ENCODE measurements at regions not wholly inside any gene's neighbourhood (a gene's known extent, or its start where the extent isn't known, plus 50 kb on each side); places are given as distances from the start of the nearest gene placed in this dataset.
A peak's percentile ranks its signal among the peaks of the same experiment; 100 is the strongest.

- no peaks in the 10 kb centered on the region for H3K27me3 ChIP-seq (replicated peaks; ENCODE audit: insufficient read depth)
- H3K9me3 ChIP-seq: no peaks in the 10 kb centered on the region
- TF ChIP-seq POLR2AphosphoS5 (IDR thresholded peaks at IDR 0.05) (no peak), POLR2A (IDR thresholded peaks at IDR 0.05) (no peak)
- TF ChIP-seq, protein P1, sequence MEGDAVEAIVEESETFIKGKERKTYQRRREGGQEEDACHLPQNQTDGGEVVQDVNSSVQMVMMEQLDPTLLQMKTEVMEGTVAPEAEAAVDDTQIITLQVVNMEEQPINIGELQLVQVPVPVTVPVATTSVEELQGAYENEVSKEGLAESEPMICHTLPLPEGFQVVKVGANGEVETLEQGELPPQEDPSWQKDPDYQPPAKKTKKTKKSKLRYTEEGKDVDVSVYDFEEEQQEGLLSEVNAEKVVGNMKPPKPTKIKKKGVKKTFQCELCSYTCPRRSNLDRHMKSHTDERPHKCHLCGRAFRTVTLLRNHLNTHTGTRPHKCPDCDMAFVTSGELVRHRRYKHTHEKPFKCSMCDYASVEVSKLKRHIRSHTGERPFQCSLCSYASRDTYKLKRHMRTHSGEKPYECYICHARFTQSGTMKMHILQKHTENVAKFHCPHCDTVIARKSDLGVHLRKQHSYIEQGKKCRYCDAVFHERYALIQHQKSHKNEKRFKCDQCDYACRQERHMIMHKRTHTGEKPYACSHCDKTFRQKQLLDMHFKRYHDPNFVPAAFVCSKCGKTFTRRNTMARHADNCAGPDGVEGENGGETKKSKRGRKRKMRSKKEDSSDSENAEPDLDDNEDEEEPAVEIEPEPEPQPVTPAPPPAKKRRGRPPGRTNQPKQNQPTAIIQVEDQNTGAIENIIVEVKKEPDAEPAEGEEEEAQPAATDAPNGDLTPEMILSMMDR (IDR thresholded peaks at IDR 0.05): no peak
- WGBS: 83% methylated on average over 1 of the region's 1 CpG
- no peak for DNase-seq (ENCODE audit: low spot score)
- H3K4me1 ChIP-seq (replicated peaks): no peaks in the 10 kb centered on the region
- no peak overlapping the region for H3K4me3 ChIP-seq
- no peak overlapping the region for H3K27ac ChIP-seq
- H3K36me3 ChIP-seq: no peaks in the 10 kb centered on the region
- intact Hi-C loops (cut with DNase I): no loop called here
These were observed 1239.3 kb downstream of the TYW1 start for GRCh38 chr7:68235937-68236336.

GRCh38 chr7:68238204-68238805 lies 1241.7 kb downstream of the TYW1 start:
- no peaks in the 10 kb centered on the region for H3K36me3 ChIP-seq
- H3K27me3 ChIP-seq (replicated peaks; ENCODE audit: insufficient read depth): no peaks in the 10 kb centered on the region
- no peak for DNase-seq (ENCODE audit: low spot score)
- H3K27ac ChIP-seq: no peak overlapping the region
- 65% methylated on average over 4 of the region's 4 CpGs for WGBS
- intact Hi-C loops (cut with DNase I): no loop called here
- peak; percentile 20 for TF ChIP-seq POLR2AphosphoS5 (IDR thresholded peaks at IDR 0.05)
- TF ChIP-seq, protein P1 (IDR thresholded peaks at IDR 0.05): no peak
- H3K9me3 ChIP-seq: no peaks in the 10 kb centered on the region
- no peak overlapping the region for H3K4me3 ChIP-seq
- H3K4me1 ChIP-seq (replicated peaks): no peaks in the 10 kb centered on the region

DNA sequence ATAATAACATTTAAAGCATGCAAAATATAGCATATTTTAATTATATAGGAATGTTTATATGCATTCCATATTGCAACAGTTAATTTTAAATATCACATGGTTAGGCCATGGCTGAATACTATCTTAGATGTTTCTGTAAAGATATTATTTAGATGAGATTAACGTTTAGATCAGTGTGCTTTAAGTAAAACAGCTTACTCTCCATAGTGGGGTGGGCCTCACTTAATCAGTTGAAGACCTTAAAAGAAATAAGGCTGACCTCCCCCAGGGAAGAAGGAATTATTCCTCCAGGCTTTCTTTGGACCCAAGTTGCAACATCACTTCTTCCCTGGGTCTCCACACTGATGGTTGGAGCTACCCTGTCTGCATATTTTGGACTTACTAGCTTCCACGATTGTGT lies 1246.5 kb downstream of the TYW1 start:
- 97% methylated on average over 2 of the region's 2 CpGs for WGBS
- H3K36me3 ChIP-seq: no peaks in the 10 kb centered on the region
- no peak for DNase-seq (ENCODE audit: low spot score)
- no peak overlapping the region for H3K4me3 ChIP-seq
- TF ChIP-seq, protein P1 (IDR thresholded peaks at IDR 0.05): no peak
- no peak for TF ChIP-seq POLR2AphosphoS5 (IDR thresholded peaks at IDR 0.05)
- no peak for TF ChIP-seq POLR2A (IDR thresholded peaks at IDR 0.05)
- H3K27ac ChIP-seq: no peak overlapping the region
- intact Hi-C loops (cut with DNase I): no loop called here
- H3K27me3 ChIP-seq (replicated peaks; ENCODE audit: insufficient read depth): no peaks in the 10 kb centered on the region
- no peaks in the 10 kb centered on the region for H3K9me3 ChIP-seq
- H3K4me1 ChIP-seq (replicated peaks): no peaks in the 10 kb centered on the region

- DNase-seq (ENCODE audit: low spot score): no peak
These were observed 1247.8 kb downstream of the TYW1 start for GRCh38 chr7:68244389-68244788.

DNA sequence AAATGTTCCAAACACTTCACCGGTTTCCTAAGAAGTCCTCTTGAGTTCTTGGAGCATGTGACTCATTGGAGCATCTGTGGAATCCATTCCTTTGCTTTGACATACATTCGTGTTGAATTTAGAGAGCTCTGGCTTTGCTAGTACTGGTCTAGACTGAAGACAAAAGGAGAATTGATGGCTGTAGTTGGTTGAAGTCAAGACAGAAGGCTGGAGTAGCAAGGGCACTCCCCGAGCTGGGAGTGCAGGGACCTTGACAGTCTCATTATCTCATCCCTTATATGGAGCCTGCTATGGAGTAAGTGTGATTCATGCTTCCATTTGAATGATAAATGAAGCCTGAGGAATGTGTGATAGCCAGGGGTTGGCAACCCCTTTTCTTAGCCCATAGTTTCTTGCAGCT lies 1249.1 kb downstream of the TYW1 start:
- no peak overlapping the region for H3K27ac ChIP-seq
- no peak for DNase-seq (ENCODE audit: low spot score)
- no peaks in the 10 kb centered on the region for H3K9me3 ChIP-seq
- no peak overlapping the region for H3K4me3 ChIP-seq
- intact Hi-C loops (cut with DNase I): no loop called here
- no peaks in the 10 kb centered on the region for H3K36me3 ChIP-seq
- H3K27me3 ChIP-seq (replicated peaks; ENCODE audit: insufficient read depth): no peaks in the 10 kb centered on the region
- no peak for TF ChIP-seq POLR2A (IDR thresholded peaks at IDR 0.05)
- TF ChIP-seq POLR2AphosphoS5 (IDR thresholded peaks at IDR 0.05): no peak
- TF ChIP-seq, protein P1 (IDR thresholded peaks at IDR 0.05): no peak
- WGBS: 79% methylated on average over 3 of the region's 3 CpGs
- H3K4me1 ChIP-seq (replicated peaks): no peaks in the 10 kb centered on the region

More at GRCh38 chr7:68244389-68244788, 1247.8 kb downstream of the TYW1 start:
- intact Hi-C loops (cut with DNase I): no loop called here
- Histone ChIP-seq H3K4me3 (no peak overlapping the region), H3K4me1 (replicated peaks) (no peaks in the 10 kb centered on the region), H3K27me3 (replicated peaks; ENCODE audit: insufficient read depth) (no peaks in the 10 kb centered on the region), H3K27ac (no peak overlapping the region), H3K9me3 (no peaks in the 10 kb centered on the region), H3K36me3 (no peaks in the 10 kb centered on the region)
- 75% methylated on average over 7 of the region's 7 CpGs for WGBS
- TF ChIP-seq POLR2AphosphoS5 (IDR thresholded peaks at IDR 0.05) (no peak), POLR2A (IDR thresholded peaks at IDR 0.05) (no peak)
- TF ChIP-seq, protein P1 (IDR thresholded peaks at IDR 0.05): no peak
